ENCODE measurements at regions not wholly inside any gene's neighbourhood (a gene's known extent, or its start where the extent isn't known, plus 50 kb on each side); places are given as distances from the start of the nearest gene placed in this dataset.
"Not testable (repeated sequence)": the region's sequence is repeated elsewhere in the genome, so short reads cannot be mapped to it uniquely, and the experiment has no call there.

GRCh38 chr14:21874167-21874566 lies 200.5 kb upstream of the OR4E1 start:
- DNase-seq, result no peak

GRCh38 chr14:21868442-21869046 lies 194.9 kb upstream of the OR4E1 start:
- DNase-seq, result peak in 1 of 2 donors; percentile 55

- no peak for DNase-seq
Observed at GRCh38 chr14:21867541-21867940, 193.9 kb upstream of the OR4E1 start.

GRCh38 chr14:21866479-21866878 lies 192.9 kb upstream of the OR4E1 start:
- DNase-seq, result no peak

- DNase-seq, result no peak
Observed at GRCh38 chr14:21863289-21863688, 189.7 kb upstream of the OR4E1 start.

GRCh38 chr14:21861153-21861552 lies 187.5 kb upstream of the OR4E1 start:
- no peak for DNase-seq

- peak in 1 of 2 donors; percentile 64 for DNase-seq
Observed at GRCh38 chr14:21860172-21860571, 186.6 kb upstream of the OR4E1 start.

- no peak for DNase-seq
Observed at GRCh38 chr14:21852775-21853174, 179.2 kb upstream of the OR4E1 start.

- peak; percentile 11 to 58 for DNase-seq
Observed at GRCh38 chr14:21852061-21852664, 178.5 kb upstream of the OR4E1 start.

- not testable (repeated sequence) for DNase-seq
Observed at GRCh38 chr14:21846902-21847301, 173.3 kb upstream of the OR4E1 start.

GRCh38 chr14:21846227-21846885 lies 172.7 kb upstream of the OR4E1 start:
- DNase-seq, result peak; percentile 1 to 58

- DNase-seq, result no peak
Observed at GRCh38 chr14:21840765-21841164, 167.1 kb upstream of the OR4E1 start.

- DNase-seq, result no peak
Observed at GRCh38 chr14:21833836-21834235, 160.2 kb upstream of the OR4E1 start.

- DNase-seq, result no peak
Observed at GRCh38 chr14:21825845-21826244, 152.2 kb upstream of the OR4E1 start.

- peak; percentile 10 to 40 for DNase-seq
Observed at GRCh38 chr14:21825149-21825743, 151.6 kb upstream of the OR4E1 start.

GRCh38 chr14:21822109-21822508 lies 148.5 kb upstream of the OR4E1 start:
- no peak for DNase-seq

GRCh38 chr14:21820631-21821030 lies 147.0 kb upstream of the OR4E1 start:
- no peak for DNase-seq

- DNase-seq, result not testable (repeated sequence)
Observed at GRCh38 chr14:21819891-21820290, 146.3 kb upstream of the OR4E1 start.

GRCh38 chr14:21817010-21817409 lies 143.4 kb upstream of the OR4E1 start:
- DNase-seq, result not testable (repeated sequence)

GRCh38 chr14:21807975-21808374 lies 134.4 kb upstream of the OR4E1 start:
- DNase-seq, result no peak

- peak; percentile 22 to 47 for DNase-seq
Observed at GRCh38 chr14:21804981-21805380, 131.4 kb upstream of the OR4E1 start.

- DNase-seq, result no peak
Observed at GRCh38 chr14:21802441-21802840, 128.8 kb upstream of the OR4E1 start.

- no peak for DNase-seq
Observed at GRCh38 chr14:21796916-21797315, 123.3 kb upstream of the OR4E1 start.

GRCh38 chr14:21795456-21795855 lies 121.8 kb upstream of the OR4E1 start:
- no peak for DNase-seq

All from inflammatory macrophage treated with lipopolysaccharide for 1 hour (primary cell).